ENCODE measurements at regions not wholly inside any gene's neighbourhood (a gene's known extent, or its start where the extent isn't known, plus 50 kb on each side); places are given as distances from the start of the nearest gene placed in this dataset.
"Not testable (repeated sequence)": the region's sequence is repeated elsewhere in the genome, so short reads cannot be mapped to it uniquely, and the experiment has no call there.

DNA sequence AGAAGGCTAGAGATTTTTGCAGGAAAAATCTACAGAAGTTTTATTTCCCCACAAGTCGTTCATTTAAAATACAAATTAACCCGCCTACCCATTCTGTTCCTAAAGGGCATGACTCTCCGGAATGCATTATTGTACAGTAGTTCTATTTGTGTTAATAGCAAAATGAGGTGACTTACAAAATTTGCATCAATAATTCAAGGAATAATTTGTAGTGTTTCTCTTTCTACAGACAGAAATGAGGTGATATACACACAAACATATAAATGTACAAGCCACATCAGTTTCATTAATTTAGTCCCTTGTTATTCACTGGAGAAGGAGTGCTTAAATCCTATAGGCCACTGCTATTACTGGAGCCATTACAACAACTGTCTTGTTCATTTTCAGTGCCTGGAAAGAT lies 501.3 kb upstream of the DIAPH2 start:
- intact Hi-C loops (cut with micrococcal nuclease), result no loop called here

DNA sequence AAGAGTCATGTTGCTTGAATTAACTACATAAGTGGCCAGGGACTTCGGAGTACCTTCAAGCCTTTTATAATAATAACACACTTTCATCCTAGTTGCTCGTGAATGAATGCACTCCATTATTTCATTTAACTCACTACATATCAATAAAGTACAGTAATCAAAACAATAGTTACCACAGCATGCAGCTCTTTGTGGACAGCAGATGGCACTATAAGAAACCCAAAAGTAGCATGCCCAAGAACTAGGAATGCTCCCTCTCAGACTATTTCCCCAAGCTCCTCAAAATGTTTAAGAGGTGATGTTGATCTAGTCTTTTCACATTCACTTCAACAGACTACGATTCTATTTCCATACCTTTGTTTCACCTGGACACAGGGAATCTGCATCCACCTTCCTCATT lies 500.8 kb upstream of the DIAPH2 start:
- intact Hi-C loops (cut with micrococcal nuclease), result no loop called here

DNA sequence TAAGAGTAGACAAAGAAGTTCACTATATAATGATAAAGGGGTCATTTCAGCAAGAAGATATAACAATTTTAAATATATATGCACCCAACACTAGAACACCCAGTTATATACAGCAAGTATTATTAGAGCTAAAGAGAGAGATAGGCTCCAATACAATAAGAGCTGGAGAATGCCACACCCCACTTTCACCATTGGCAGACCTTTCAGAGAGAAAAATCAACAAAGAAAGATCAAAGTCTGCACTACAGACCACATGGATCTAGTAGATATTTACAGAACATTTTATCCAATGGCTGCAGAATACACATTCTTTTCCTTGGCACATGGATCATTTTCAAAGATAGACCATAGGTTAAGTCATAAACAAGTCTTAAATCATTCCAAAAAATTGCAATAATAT lies 479.7 kb upstream of the DIAPH2 start:
- intact Hi-C loops (cut with micrococcal nuclease), result no loop called here

DNA sequence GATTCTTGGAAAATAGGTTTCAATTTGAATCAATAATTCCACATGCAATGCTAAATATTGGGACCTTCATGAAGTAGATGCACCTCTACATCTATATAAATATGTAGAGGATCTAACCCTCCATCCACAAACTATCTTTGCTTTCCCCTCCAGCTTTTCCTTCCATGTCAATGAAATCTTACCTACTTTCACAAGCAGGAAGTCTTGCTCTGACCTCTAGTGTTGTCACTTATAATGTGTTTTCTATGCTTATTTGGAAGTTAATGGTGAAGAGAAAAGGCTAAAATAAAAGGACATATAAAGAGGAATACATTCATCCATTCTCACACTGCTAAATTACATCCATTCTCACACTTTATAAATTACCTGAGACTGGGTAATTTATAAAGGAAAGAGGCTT lies 472.7 kb upstream of the DIAPH2 start:
- intact Hi-C loops (cut with micrococcal nuclease), result no loop called here

- intact Hi-C loops (cut with micrococcal nuclease), result not testable (repeated sequence)
Measured at GRCh38 chrX:96214681-96215080, 470.0 kb upstream of the DIAPH2 start.

- intact Hi-C loops (cut with micrococcal nuclease), result no loop called here
Measured at GRCh38 chrX:96224279-96224678, 460.4 kb upstream of the DIAPH2 start.

DNA sequence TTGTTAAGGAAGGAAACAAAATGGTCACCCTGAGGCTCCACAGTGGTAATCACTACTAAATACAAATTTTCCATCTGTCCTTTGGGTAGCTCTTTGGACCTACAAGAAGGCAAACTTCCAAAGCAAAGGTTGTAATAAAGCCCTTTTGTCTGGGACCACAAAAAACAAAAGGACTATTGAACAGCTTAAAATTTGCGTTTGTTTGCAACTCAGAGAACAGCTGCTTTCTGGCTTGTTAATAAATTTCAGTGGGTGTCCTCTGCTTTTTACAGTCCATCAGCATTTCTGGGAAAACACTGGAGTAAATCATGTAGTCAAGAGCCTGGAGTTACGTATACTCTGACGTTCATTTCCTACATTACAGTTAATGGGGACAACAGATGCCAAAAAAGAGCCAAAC lies 439.7 kb upstream of the DIAPH2 start:
- intact Hi-C loops (cut with micrococcal nuclease), result no loop called here

DNA sequence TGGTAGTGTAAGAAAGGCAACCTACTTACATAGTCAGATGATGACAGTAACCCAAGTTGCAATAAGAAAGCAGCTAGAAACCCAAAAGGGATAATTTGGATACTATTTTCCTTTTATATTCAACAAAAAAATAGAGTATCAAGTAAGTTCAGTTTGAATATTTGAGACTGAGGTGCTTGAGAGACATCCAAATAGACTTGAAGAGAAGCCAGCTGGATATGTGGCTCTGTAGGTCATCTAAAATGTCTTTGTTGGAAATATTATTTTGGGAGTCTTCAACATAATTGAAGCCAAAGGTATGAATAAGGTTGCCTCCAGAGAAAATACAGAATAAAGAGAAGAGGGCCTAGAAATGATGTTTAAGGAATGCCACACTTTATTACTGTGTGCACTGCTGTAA lies 438.2 kb upstream of the DIAPH2 start:
- intact Hi-C loops (cut with micrococcal nuclease), result no loop called here

Measured in T-helper 2 cell treated with Interferon-gamma antibody and Interleukin-4, amounts not matched to agents 100 ng/mL and 5 ng/mL, for 36 hours (primary cell).